Stimulated activated memory B cell treated with anti-CD40 and anti-IgM and Interleukin-4, amounts not matched to agents 10 μg/mL and 1 μg/mL and 100 μg/mL, for 72 hours (primary cell): ENCODE measurements at regions not wholly inside any gene's neighbourhood (a gene's known extent, or its start where the extent isn't known, plus 50 kb on each side); places are given as distances from the start of the nearest gene placed in this dataset.
A peak's percentile ranks its signal among the peaks of the same experiment; 100 is the strongest.

Experiments used
- ATAC-seq: fragments of 150-1000 bp; cut with Tn5 transposase; 2 replicates; pipeline ENCODE4 v1.10.0; 2021
- H3K27ac Mint-ChIP-seq: one replicate; pipeline ENCODE4 v1.8.0; 2022; ENCODE audit warnings: mild to moderate bottlenecking, mixed read lengths
- H3K27me3 Mint-ChIP-seq: one replicate; pipeline ENCODE4 v1.8.0; 2022; ENCODE audit warnings: mixed read lengths
- H3K36me3 Mint-ChIP-seq: one replicate; pipeline ENCODE4 v1.8.0; 2022; ENCODE audit warnings: mixed read lengths
- H3K4me1 Mint-ChIP-seq: one replicate; pipeline ENCODE4 v1.8.0; 2022; ENCODE audit warnings: mixed read lengths
- H3K4me3 Mint-ChIP-seq: one replicate; pipeline ENCODE4 v1.8.0; 2022; ENCODE audit warnings: mild to moderate bottlenecking, moderate library complexity, mixed read lengths
- H3K9me3 Mint-ChIP-seq: one replicate; pipeline ENCODE4 v1.8.0; 2022; ENCODE audit warnings: mixed read lengths

GRCh38 chr21:16040601-16041000, 310.8 kb downstream of the USP25 start:
- H3K4me3 Mint-ChIP-seq = no peak overlapping the region
- H3K27ac Mint-ChIP-seq = no peak overlapping the region
- no peaks in the 10 kb centered on the region for H3K4me1 Mint-ChIP-seq
- no peak for ATAC-seq
- H3K27me3 Mint-ChIP-seq = no peaks in the 10 kb centered on the region
- H3K36me3 Mint-ChIP-seq = no peaks in the 10 kb centered on the region
- peaks cover 3% of the 10 kb centered on the region for H3K9me3 Mint-ChIP-seq

- no peak for ATAC-seq
- no peak overlapping the region for H3K27ac Mint-ChIP-seq
Observed at GRCh38 chr21:16044676-16045075, 314.9 kb downstream of the USP25 start.

GRCh38 chr21:16046656-16047330, 317.0 kb downstream of the USP25 start:
- H3K27ac Mint-ChIP-seq = no peak overlapping the region
- no peaks in the 10 kb centered on the region for H3K27me3 Mint-ChIP-seq
- no peaks in the 10 kb centered on the region for H3K4me1 Mint-ChIP-seq
- no peaks in the 10 kb centered on the region for H3K9me3 Mint-ChIP-seq
- no peak for ATAC-seq
- no peak overlapping the region for H3K4me3 Mint-ChIP-seq
- no peaks in the 10 kb centered on the region for H3K36me3 Mint-ChIP-seq

More at GRCh38 chr21:16044676-16045075, 314.9 kb downstream of the USP25 start:
- Mint-ChIP-seq H3K9me3 (peaks cover 3% of the 10 kb centered on the region), H3K4me1 (no peaks in the 10 kb centered on the region), H3K4me3 (no peak overlapping the region), H3K27me3 (no peaks in the 10 kb centered on the region), H3K36me3 (no peaks in the 10 kb centered on the region)

- Mint-ChIP-seq H3K27me3 (no peaks in the 10 kb centered on the region), H3K4me1 (no peaks in the 10 kb centered on the region), H3K4me3 (no peak overlapping the region), H3K36me3 (no peaks in the 10 kb centered on the region), H3K9me3 (no peaks in the 10 kb centered on the region), H3K27ac (no peak overlapping the region)
- ATAC-seq = no peak
Observed at GRCh38 chr21:16047904-16048303, 318.1 kb downstream of the USP25 start.

DNA sequence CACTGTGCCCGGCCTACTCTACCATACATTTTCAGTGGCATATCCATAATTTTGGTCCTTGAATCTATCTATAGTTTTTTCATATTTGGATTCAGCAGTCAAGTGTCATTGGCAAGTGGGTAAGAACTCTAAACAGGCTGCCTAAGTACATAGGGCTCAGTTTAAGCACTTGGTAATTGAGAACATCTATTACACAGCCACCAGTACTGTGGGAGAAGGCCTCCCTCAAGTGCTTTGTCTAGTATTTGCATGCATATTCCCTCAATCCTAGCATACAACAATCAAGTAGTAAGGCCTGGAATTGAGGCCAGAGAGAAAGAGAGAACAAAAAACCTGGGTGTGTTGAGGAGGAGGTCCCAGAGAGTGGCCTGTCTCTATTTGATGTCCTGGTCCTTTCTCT, 325.2 kb downstream of the USP25 start:
- no peaks in the 10 kb centered on the region for H3K36me3 Mint-ChIP-seq
- no peaks in the 10 kb centered on the region for H3K4me1 Mint-ChIP-seq
- H3K4me3 Mint-ChIP-seq = no peak overlapping the region
- H3K27ac Mint-ChIP-seq = no peak overlapping the region
- no peaks in the 10 kb centered on the region for H3K9me3 Mint-ChIP-seq
- no peak for ATAC-seq
- no peaks in the 10 kb centered on the region for H3K27me3 Mint-ChIP-seq

DNA sequence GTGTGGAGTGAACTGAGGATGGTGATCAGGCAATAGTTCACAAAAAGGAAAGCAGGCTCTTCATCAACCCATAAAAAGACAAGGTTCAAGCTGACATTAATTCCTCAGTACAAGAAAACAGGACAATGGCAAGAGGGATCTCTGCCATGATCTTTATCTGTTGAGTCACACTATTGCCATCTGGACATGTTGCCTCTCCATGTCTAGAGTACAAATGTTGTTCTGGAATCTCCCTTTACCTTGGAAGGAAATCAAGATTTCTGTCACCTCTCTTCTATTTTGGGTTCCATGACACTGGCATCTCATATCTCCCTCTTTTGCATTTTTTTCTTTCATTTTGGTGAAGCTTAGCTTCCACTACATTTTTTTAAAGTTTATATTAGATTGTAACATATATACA, 329.1 kb downstream of the USP25 start:
- no peaks in the 10 kb centered on the region for H3K9me3 Mint-ChIP-seq
- no peaks in the 10 kb centered on the region for H3K4me1 Mint-ChIP-seq
- no peaks in the 10 kb centered on the region for H3K27me3 Mint-ChIP-seq
- H3K36me3 Mint-ChIP-seq = no peaks in the 10 kb centered on the region
- H3K27ac Mint-ChIP-seq = no peak overlapping the region
- ATAC-seq = no peak
- no peak overlapping the region for H3K4me3 Mint-ChIP-seq

DNA sequence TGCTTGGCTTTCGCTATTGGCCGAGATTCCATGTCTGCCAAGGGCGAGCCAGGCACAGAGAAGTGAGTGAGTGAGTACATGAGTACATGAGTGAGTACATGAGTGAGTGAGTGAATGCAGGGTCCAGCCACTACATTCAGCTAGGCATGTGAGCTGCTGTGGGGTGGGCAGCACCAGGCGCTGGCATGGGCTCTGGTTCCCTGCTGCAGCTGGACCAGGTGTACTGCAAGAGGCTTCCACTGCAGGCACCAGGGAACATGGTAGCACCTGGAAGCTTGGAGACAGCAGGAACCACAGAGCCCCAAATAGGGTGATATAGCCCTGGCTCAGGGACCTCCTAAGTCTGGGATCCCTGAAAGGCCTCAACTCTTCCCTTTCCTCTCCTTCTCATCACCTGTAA, 330.2 kb downstream of the USP25 start:
- Mint-ChIP-seq H3K9me3 (no peaks in the 10 kb centered on the region), H3K36me3 (no peaks in the 10 kb centered on the region), H3K4me1 (no peaks in the 10 kb centered on the region), H3K27ac (no peak overlapping the region), H3K4me3 (no peak overlapping the region), H3K27me3 (no peaks in the 10 kb centered on the region)
- ATAC-seq = peak; percentile 34

DNA sequence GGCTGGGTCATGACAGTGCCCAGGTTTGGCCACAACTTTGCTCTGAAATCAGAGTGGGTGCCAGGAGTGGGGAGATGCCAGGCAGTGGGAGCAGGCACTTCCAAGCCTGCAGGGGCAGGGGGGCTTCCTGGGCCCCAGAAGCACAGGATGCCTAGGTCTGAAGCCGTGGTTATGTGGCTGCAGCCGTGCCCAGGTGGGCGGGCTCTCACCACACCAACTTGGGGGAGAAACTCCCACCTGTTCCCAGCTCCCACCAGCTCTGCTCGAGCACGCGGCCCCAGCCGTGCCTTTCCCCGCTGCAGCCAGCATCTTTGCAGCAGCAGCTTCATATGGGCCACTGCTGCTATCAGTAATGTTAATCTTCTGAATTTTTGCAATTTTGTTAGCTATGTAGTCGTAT, 331.4 kb downstream of the USP25 start:
- no peaks in the 10 kb centered on the region for H3K36me3 Mint-ChIP-seq
- H3K27ac Mint-ChIP-seq = no peak overlapping the region
- no peaks in the 10 kb centered on the region for H3K9me3 Mint-ChIP-seq
- peak; percentile 13 for ATAC-seq
- no peaks in the 10 kb centered on the region for H3K27me3 Mint-ChIP-seq
- no peak overlapping the region for H3K4me3 Mint-ChIP-seq
- no peaks in the 10 kb centered on the region for H3K4me1 Mint-ChIP-seq

- Mint-ChIP-seq H3K4me1 (no peaks in the 10 kb centered on the region), H3K4me3 (no peak overlapping the region), H3K9me3 (no peaks in the 10 kb centered on the region), H3K27ac (no peak overlapping the region), H3K36me3 (no peaks in the 10 kb centered on the region), H3K27me3 (no peaks in the 10 kb centered on the region)
- ATAC-seq = no peak
Observed at GRCh38 chr21:16069178-16070112, 339.7 kb downstream of the USP25 start.

DNA sequence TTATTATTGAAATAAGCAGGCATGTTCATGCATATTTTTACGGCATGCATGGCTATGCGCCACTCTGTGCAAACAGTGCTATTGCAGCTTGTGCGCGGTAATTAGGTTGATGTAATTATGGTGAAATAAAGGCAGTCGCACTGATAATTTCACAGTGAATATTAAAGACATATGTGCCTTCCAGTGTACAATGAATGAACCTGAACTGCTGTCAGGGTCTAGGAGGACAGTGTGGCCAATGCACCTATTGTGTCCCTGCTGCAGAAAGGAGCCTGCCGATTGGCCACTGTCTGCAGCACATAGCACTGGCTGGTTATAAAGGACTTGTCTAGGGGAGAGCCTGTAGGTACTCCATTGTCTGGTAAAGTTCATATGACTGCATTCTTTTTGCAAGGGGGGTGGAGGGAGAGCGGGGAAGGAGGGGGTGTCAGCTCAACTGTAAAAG, 340.4 kb downstream of the USP25 start:
- no peak overlapping the region for H3K4me3 Mint-ChIP-seq
- no peaks in the 10 kb centered on the region for H3K36me3 Mint-ChIP-seq
- no peak for ATAC-seq
- no peaks in the 10 kb centered on the region for H3K27me3 Mint-ChIP-seq
- H3K27ac Mint-ChIP-seq = no peak overlapping the region
- H3K4me1 Mint-ChIP-seq = no peaks in the 10 kb centered on the region
- no peaks in the 10 kb centered on the region for H3K9me3 Mint-ChIP-seq

GRCh38 chr21:16071092-16071491, 341.3 kb downstream of the USP25 start:
- no peaks in the 10 kb centered on the region for H3K36me3 Mint-ChIP-seq
- ATAC-seq = no peak
- H3K27me3 Mint-ChIP-seq = no peaks in the 10 kb centered on the region
- no peak overlapping the region for H3K4me3 Mint-ChIP-seq
- H3K9me3 Mint-ChIP-seq = no peaks in the 10 kb centered on the region
- H3K4me1 Mint-ChIP-seq = no peaks in the 10 kb centered on the region
- H3K27ac Mint-ChIP-seq = no peak overlapping the region

DNA sequence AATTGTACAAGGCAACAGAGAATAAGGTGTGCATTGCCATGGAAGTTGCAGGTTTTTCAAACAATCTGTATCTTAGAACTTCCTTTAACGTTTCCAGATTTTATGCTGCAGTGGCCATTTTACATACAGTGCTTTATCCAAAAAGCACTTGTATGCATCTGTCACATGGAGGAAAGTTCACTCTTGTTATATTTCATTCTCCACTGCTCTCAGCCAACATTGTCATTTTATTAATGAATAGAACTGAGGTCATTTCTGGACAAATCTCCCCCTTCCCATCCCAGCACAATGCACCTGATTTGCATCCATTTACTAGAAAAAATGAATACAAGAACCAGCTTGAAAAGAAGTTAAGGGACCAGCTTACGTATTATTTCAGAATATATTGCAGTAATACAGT, 342.0 kb downstream of the USP25 start:
- Mint-ChIP-seq H3K27ac (no peak overlapping the region), H3K36me3 (no peaks in the 10 kb centered on the region), H3K4me1 (no peaks in the 10 kb centered on the region), H3K9me3 (no peaks in the 10 kb centered on the region), H3K4me3 (no peak overlapping the region), H3K27me3 (no peaks in the 10 kb centered on the region)
- ATAC-seq = no peak

- no peaks in the 10 kb centered on the region for H3K9me3 Mint-ChIP-seq
Observed at GRCh38 chr21:16072221-16072620, 342.4 kb downstream of the USP25 start.

GRCh38 chr21:16072737-16073136, 343.0 kb downstream of the USP25 start:
- no peaks in the 10 kb centered on the region for H3K27me3 Mint-ChIP-seq
- no peak for ATAC-seq
- no peaks in the 10 kb centered on the region for H3K9me3 Mint-ChIP-seq
- no peaks in the 10 kb centered on the region for H3K4me1 Mint-ChIP-seq
- no peaks in the 10 kb centered on the region for H3K36me3 Mint-ChIP-seq
- H3K4me3 Mint-ChIP-seq = no peak overlapping the region
- H3K27ac Mint-ChIP-seq = no peak overlapping the region

More at GRCh38 chr21:16072221-16072620, 342.4 kb downstream of the USP25 start:
- Mint-ChIP-seq H3K27me3 (no peaks in the 10 kb centered on the region), H3K4me1 (no peaks in the 10 kb centered on the region), H3K36me3 (no peaks in the 10 kb centered on the region), H3K4me3 (no peak overlapping the region), H3K27ac (no peak overlapping the region)
- no peak for ATAC-seq

- Mint-ChIP-seq H3K27ac (no peak overlapping the region), H3K4me1 (no peaks in the 10 kb centered on the region), H3K36me3 (no peaks in the 10 kb centered on the region), H3K9me3 (no peaks in the 10 kb centered on the region), H3K4me3 (no peak overlapping the region), H3K27me3 (no peaks in the 10 kb centered on the region)
- ATAC-seq = no peak
Observed at GRCh38 chr21:16073586-16073985, 343.8 kb downstream of the USP25 start.
